Stimulated activated naive CD4-positive, alpha-beta T cell treated with Interleukin-2 at 50 U/mL for 16 hours (primary cell): ENCODE measurements at regions not wholly inside any gene's neighbourhood (a gene's known extent, or its start where the extent isn't known, plus 50 kb on each side); places are given as distances from the start of the nearest gene placed in this dataset.
"Not testable (repeated sequence)": the region's sequence is repeated elsewhere in the genome, so short reads cannot be mapped to it uniquely, and the experiment has no call there.

Source experiments
- DNase-seq: peaks from one replicate; lab custom pipeline; 2025; lab: John Stamatoyannopoulos, UW

- DNase-seq = no peak
These were observed 366.6 kb upstream of the RPS23 start for GRCh38 chr5:82644766-82645165.

DNA sequence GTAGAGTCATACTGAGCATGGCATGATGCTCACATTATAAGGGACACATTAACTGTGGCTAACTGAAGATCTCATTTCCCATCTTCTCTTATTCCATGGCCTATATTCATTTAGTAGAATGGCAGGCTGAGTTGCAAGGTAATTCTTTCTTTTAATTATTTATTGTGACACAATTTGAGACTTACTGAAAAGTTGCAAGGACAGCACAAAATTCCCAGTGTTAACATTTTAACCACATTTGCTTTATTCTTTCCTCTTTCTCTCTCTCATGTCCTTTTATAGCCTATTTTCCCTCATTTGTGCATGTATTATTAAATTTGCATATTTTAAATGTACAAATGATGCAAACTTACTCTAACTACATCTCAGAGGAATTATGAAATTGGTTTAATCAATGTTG lies 366.1 kb upstream of the RPS23 start:
- no peak for DNase-seq

- DNase-seq = no peak
These were observed 364.2 kb upstream of the RPS23 start for GRCh38 chr5:82642313-82642712.

GRCh38 chr5:82641331-82642003 lies 363.3 kb upstream of the RPS23 start:
- no peak for DNase-seq

DNA sequence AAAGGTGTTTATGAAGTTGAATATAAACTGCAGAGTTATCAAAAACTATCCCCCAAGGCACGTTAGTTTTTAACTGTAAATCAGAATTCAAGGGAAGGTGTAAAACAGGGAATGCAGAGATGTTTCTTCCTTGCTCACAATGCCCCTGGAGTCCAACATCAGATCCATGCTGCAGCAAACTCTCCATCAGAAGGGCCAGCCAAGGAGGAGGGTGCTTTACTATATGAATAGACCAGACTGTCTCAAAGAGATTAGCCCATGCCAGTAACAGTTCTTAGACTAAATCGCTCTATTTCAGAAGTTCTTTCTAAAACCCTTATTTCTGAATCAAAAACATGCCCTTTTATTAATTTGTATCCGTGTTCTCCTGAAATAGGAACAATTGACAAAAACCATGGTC lies 362.8 kb upstream of the RPS23 start:
- DNase-seq = no peak

- DNase-seq = no peak
These were observed 361.4 kb upstream of the RPS23 start for GRCh38 chr5:82639393-82640144.

DNA sequence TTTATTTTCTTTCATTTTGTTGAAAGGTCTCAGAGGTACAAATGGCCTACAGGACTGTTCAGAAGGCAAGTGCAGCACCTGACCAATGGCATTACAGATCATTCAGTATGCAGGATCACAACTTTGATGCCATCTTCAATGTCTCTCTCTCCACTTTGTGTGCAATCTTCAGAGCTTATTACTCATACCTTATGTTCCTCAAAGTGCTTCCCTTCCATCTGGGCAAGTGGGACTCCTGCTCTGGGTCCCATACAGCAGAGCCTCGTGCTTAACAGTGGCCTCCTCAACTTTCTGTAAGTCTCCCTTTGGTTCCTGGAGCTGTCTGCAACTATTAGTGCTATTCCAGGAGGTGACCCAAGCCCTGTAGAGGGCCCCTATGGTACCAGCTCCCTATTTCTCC lies 358.4 kb upstream of the RPS23 start:
- no peak for DNase-seq

GRCh38 chr5:82635561-82636288 lies 357.6 kb upstream of the RPS23 start:
- no peak for DNase-seq

GRCh38 chr5:82628364-82628910 lies 350.3 kb upstream of the RPS23 start:
- no peak for DNase-seq

GRCh38 chr5:82626905-82627591 lies 348.9 kb upstream of the RPS23 start:
- DNase-seq = not testable (repeated sequence)

GRCh38 chr5:82626012-82626411 lies 347.9 kb upstream of the RPS23 start:
- DNase-seq = not testable (repeated sequence)

DNA sequence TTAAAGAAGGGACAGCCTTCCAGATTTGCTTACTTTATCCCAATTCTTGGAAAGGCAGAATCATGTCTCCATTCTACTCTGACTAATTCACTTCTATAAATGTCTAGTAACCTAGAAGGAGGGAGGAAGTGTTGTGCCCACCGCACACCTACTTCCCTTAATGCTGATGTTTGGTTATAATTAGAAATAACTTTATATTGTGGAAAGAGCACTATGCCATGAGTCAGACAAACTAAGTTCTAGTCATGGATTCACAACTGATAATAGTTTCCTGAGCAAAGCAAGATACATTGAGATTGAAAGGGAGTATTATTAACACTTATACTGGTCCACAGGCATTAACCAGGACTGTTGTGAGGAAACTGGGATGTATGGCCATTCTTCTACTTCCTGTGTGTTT lies 345.9 kb upstream of the RPS23 start:
- no peak for DNase-seq

GRCh38 chr5:82622711-82623514 lies 344.8 kb upstream of the RPS23 start:
- DNase-seq = no peak

DNA sequence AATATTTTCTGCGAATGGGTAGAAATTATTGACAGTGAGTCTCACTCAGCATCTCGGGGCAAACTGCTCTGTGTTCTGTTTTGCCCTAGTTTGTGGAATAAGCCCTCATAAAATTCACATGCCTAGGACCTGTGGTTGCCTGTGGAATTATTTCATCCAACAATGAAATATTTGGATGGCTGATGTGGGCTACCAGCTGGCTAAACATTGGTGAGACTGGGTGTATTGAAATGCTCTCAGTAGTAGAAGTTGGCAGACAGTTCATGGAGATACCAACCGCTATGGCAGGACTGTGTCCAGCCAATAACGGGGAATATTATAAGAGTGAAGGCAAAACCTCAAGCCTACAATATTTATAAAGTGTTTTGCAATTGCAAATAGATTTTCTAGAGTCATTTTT lies 344.1 kb upstream of the RPS23 start:
- DNase-seq = no peak

DNA sequence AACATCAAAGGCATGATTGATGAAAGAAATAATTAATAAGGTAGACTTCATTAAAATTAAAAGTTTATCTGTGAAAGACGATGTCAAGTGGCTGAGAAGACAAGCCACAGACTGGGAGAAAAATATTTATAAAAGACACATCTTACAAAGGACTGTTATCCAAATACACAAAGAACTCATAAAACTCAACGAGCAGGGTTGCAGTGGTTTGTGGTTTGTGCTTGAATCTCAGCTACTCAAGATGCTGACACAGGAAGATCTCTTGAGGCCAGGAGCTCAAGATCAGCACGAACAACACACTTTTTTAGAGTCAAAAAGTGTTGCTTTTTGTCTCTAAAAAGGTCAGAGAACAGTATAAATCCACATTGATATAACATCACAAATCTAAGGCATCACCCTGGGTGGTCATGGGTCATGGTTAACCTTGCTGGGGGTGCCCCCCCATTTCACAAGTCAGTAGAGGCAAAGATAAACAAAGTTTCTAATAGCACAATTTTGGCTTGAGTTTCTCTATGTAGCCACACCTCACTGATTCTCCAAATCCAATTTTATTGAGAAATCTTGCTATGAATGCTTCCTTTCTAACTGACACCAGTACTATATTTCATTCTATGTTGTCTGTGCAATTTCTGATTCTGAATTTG lies 342.9 kb upstream of the RPS23 start:
- no peak for DNase-seq

GRCh38 chr5:82619097-82619496 lies 340.9 kb upstream of the RPS23 start:
- no peak for DNase-seq

- no peak for DNase-seq
These were observed 336.6 kb upstream of the RPS23 start for GRCh38 chr5:82614706-82615105.

DNA sequence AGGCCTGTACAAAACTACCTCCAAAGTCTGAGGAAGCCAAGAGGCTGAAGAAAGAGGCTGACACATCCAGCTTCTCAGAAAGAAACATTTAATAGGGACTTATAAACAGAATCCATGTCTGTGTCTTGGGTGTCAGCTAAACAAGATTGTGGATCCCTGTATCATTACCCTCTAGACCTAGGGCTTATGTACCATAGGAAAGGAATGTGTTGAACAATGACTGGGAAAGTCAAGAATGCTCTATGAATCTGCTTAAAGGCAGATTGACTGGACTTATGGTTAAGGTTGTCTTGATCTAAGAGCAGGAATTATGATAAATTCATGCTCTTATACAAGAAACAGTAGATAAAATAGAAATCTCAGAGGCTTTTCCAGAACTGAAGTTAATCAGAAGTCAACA lies 335.7 kb upstream of the RPS23 start:
- no peak for DNase-seq

- DNase-seq = no peak
These were observed 332.5 kb upstream of the RPS23 start for GRCh38 chr5:82610686-82611085.

DNA sequence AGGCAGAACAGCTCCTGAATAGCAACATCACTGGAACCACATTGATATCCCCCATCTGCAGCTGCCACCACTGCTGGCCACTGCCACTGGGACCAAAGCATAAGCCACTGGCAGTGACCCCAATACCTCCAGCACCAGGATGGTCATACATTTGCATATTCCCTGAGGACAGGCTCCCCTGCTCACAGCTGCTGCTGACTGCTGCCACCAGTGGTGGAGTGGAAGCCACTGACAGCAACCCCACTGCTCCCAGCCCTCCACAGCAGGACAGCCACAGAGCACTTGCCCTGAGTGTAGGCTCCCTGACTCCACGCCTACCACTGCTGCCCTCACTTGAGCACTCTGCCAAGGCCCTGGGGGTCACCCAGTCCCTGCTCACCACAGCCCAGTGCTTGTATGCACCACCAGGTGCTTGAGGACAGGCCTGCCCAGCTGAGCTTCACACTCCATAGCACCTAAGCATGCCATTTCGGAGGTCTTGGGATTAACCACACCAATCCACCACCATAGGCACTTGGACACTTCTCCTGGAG lies 327.4 kb upstream of the RPS23 start:
- DNase-seq = no peak
